HFF-Myc (cell line): ENCODE measurements at regions not wholly inside any gene's neighbourhood (a gene's known extent, or its start where the extent isn't known, plus 50 kb on each side); places are given as distances from the start of the nearest gene placed in this dataset.
"Not testable (repeated sequence)": the region's sequence is repeated elsewhere in the genome, so short reads cannot be mapped to it uniquely, and the experiment has no call there.

ENCODE experiments used
- DNase-seq: peaks from one replicate; pipeline ENCODE4 v3.0.0-alpha.2; 2011; ENCODE audit warnings: low read depth; ENCODE audit errors: extremely low read depth
- H3K4me3 ChIP-seq: replicated peaks from 2 replicates; pipeline ENCODE4 v1.5.1; 2011; ENCODE audit warnings: low read depth, mild to moderate bottlenecking, control low read depth, low read length
- CTCF ChIP-seq: IDR thresholded peaks from 2 replicates; pipeline ENCODE4 v1.5.1; 2012; ENCODE audit warnings: mild to moderate bottlenecking, low read depth, low read length, control low read depth; ENCODE audit errors: missing control alignments

DNA sequence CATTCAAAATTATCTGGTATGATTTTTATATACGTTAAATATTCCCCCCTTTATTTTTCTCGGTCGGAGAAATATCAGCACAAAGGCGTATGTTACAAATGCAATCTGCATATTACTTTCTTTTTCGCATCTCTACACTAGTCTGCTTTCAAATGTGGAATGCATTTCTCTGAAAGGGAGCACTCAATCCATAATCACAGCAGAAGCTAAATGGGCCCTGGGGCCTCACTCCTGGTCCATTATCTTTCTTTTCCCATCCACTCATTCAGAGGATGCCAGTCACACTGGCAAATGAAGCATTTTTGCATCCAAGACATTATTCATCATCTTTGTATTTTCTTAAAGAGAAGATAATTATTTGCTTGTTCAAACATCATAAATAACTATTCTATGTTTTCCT, 295.2 kb upstream of the LRP1B start:
- no peak overlapping the region for H3K4me3 ChIP-seq
- TF ChIP-seq CTCF, result no peak
- DNase-seq, result no peak

DNA sequence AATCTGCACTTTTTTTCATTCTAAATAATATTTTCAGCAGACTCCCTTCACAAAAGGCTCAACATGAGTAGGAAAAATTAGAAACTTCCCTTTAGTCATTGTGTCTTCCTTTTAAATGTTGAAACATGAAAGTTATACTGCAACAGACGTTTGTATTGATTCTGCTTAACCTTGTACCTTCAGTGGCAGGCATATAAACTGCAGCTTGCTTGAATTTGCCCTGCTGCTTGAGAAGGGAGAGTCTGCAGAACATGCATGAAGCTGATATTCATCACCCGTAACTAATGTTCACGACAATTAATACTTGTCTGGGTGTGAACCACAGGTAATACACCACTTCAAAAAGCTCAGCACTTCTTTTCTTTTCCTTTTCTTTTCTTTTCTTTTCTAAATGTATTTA, 294.7 kb upstream of the LRP1B start:
- H3K4me3 ChIP-seq, result no peak overlapping the region
- no peak for TF ChIP-seq CTCF
- DNase-seq, result no peak

GRCh38 chr2:142423603-142424002, 292.8 kb upstream of the LRP1B start:
- no peak for DNase-seq
- no peak overlapping the region for H3K4me3 ChIP-seq
- TF ChIP-seq CTCF, result no peak

DNA sequence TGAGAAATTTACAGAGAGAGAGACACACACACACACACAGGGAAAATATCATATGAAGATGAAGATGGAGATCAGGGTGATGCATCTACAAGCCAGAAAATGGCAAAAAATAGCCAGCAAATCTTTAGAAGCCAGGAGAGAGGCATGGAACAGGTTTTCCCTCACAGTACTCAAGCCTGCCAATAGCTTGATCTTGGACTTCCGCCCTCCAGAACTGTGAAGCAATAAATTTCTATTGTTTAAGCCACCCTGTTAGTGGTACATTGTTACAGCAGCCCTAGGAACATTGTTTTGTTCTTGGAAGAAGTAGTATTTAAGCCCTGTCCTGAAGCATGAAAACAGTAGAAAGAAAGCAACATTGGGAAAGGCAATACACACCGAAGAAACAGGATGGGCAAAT, 292.0 kb upstream of the LRP1B start:
- TF ChIP-seq CTCF, result no peak
- DNase-seq, result no peak
- H3K4me3 ChIP-seq, result no peak overlapping the region

DNA sequence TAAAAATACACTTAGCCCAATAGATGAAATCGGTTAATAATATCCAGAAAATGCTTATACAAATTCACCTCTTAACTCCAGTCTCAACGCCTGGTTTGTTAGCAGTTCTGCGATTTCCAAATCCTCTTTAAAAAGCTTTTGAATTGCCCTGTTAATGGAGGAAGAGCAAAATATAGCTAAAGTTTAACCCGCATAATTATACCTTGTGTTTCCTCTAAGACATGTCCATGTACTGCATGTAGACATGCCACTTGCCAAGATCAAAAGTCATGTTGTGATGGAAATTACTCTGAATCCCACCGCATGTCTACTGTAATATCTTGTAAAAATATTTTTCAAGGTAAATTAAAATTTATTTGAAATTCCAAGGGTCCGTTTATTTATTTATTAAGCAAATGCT, 291.2 kb upstream of the LRP1B start:
- no peak for TF ChIP-seq CTCF
- DNase-seq, result no peak
- H3K4me3 ChIP-seq, result no peak overlapping the region

DNA sequence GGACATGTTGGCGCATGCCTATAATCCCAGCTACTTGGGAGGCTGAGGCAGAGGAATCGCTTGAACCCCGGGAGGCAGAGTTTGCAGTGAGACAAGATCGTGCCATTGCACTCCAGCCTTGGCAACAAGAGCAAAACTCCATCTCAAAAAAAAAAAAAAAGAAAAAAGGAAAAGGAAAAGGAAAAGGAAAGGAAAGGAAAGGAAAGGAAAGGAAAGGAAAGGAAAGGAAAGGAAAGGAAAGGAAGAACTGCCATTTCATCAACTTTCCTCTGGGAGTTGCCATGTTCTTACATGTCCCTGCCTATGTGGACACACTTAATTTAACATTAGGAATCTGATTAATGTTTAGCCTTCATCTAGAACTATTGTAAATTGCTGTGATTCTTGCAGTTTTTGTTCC, 287.9 kb upstream of the LRP1B start:
- H3K4me3 ChIP-seq, DNase-seq: not testable (repeated sequence)

GRCh38 chr2:142416996-142417395, 286.2 kb upstream of the LRP1B start:
- DNase-seq, result no peak
- no peak overlapping the region for H3K4me3 ChIP-seq
- TF ChIP-seq CTCF, result no peak
